ENCODE measurements at regions not wholly inside any gene's neighbourhood (a gene's known extent, or its start where the extent isn't known, plus 50 kb on each side); places are given as distances from the start of the nearest gene placed in this dataset.
"Not testable (repeated sequence)": the region's sequence is repeated elsewhere in the genome, so short reads cannot be mapped to it uniquely, and the experiment has no call there.

GRCh38 chr10:9399275-9399983 lies 1344.9 kb downstream of the GATA3 start:
- no peaks in the 10 kb centered on the region for H3K27me3 ChIP-seq
- no peaks in the 10 kb centered on the region for H3K9me3 ChIP-seq (ENCODE audit: low read depth)
- H3K4me1 ChIP-seq (ENCODE audit: low read depth): no peaks in the 10 kb centered on the region
- no peak overlapping the region for H3K27ac ChIP-seq
- H3K4me3 ChIP-seq: no peak overlapping the region
- no peak for DNase-seq (ENCODE audit: low read depth in 1 of 2, low spot score in 1 of 2)
- no peaks in the 10 kb centered on the region for H3K36me3 ChIP-seq
- TF ChIP-seq, protein P1, sequence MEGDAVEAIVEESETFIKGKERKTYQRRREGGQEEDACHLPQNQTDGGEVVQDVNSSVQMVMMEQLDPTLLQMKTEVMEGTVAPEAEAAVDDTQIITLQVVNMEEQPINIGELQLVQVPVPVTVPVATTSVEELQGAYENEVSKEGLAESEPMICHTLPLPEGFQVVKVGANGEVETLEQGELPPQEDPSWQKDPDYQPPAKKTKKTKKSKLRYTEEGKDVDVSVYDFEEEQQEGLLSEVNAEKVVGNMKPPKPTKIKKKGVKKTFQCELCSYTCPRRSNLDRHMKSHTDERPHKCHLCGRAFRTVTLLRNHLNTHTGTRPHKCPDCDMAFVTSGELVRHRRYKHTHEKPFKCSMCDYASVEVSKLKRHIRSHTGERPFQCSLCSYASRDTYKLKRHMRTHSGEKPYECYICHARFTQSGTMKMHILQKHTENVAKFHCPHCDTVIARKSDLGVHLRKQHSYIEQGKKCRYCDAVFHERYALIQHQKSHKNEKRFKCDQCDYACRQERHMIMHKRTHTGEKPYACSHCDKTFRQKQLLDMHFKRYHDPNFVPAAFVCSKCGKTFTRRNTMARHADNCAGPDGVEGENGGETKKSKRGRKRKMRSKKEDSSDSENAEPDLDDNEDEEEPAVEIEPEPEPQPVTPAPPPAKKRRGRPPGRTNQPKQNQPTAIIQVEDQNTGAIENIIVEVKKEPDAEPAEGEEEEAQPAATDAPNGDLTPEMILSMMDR (IDR thresholded peaks at IDR 0.05; ENCODE audit: low read depth, low read length): no peak

- not testable (repeated sequence) for H3K27ac ChIP-seq; H3K27me3 ChIP-seq; DNase-seq (ENCODE audit: low read depth in 1 of 2, low spot score in 1 of 2); H3K9me3 ChIP-seq (ENCODE audit: low read depth); H3K4me1 ChIP-seq (ENCODE audit: low read depth); H3K4me3 ChIP-seq; H3K36me3 ChIP-seq
These were observed 1347.6 kb downstream of the GATA3 start for GRCh38 chr10:9402067-9402466.

GRCh38 chr10:9402507-9403195 lies 1348.2 kb downstream of the GATA3 start:
- not testable (repeated sequence) for H3K4me1 ChIP-seq (ENCODE audit: low read depth); H3K36me3 ChIP-seq; DNase-seq (ENCODE audit: low read depth in 1 of 2, low spot score in 1 of 2); H3K4me3 ChIP-seq; H3K27me3 ChIP-seq; H3K9me3 ChIP-seq (ENCODE audit: low read depth); H3K27ac ChIP-seq

DNA sequence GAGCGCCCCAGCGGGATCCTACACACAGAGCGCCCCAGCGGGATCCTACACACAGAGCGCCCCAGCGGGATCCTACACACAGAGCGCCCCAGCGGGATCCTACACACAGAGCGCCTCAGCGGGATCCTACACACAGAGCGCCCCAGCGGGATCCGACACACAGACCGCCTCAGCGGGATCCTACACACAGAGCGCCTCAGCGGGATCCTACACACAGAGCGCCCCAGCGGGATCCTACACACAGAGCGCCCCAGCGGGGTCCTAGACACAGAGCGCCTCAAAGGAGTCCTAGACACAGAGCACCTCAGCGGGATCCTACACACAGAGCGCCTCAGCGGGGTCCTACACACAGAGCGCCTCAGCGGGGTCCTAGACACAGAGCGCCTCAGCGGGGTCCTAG lies 1352.7 kb downstream of the GATA3 start:
- not testable (repeated sequence) for H3K27ac ChIP-seq; H3K4me1 ChIP-seq (ENCODE audit: low read depth); H3K36me3 ChIP-seq; DNase-seq (ENCODE audit: low read depth in 1 of 2, low spot score in 1 of 2); H3K27me3 ChIP-seq; H3K9me3 ChIP-seq (ENCODE audit: low read depth); H3K4me3 ChIP-seq

- TF ChIP-seq, protein P1 (IDR thresholded peaks at IDR 0.05; ENCODE audit: low read depth, low read length): no peak
- no peaks in the 10 kb centered on the region for H3K9me3 ChIP-seq (ENCODE audit: low read depth)
- no peak overlapping the region for H3K27ac ChIP-seq
These were observed 1361.8 kb downstream of the GATA3 start for GRCh38 chr10:9416331-9416730.

GRCh38 chr10:9419757-9420156 lies 1365.3 kb downstream of the GATA3 start:
- DNase-seq (ENCODE audit: low read depth in 1 of 2, low spot score in 1 of 2): no peak
- Histone ChIP-seq H3K4me3 (no peak overlapping the region), H3K36me3 (no peaks in the 10 kb centered on the region), H3K4me1 (ENCODE audit: low read depth) (no peaks in the 10 kb centered on the region), H3K9me3 (ENCODE audit: low read depth) (no peaks in the 10 kb centered on the region), H3K27ac (no peak overlapping the region), H3K27me3 (no peaks in the 10 kb centered on the region)
- TF ChIP-seq, protein P1 (IDR thresholded peaks at IDR 0.05; ENCODE audit: low read depth, low read length): no peak

More at GRCh38 chr10:9416331-9416730, 1361.8 kb downstream of the GATA3 start:
- Histone ChIP-seq H3K36me3 (no peaks in the 10 kb centered on the region), H3K27me3 (no peaks in the 10 kb centered on the region), H3K4me1 (ENCODE audit: low read depth) (no peaks in the 10 kb centered on the region), H3K4me3 (no peak overlapping the region)
- DNase-seq (ENCODE audit: low read depth in 1 of 2, low spot score in 1 of 2): no peak

- TF ChIP-seq, protein P1 (IDR thresholded peaks at IDR 0.05; ENCODE audit: low read depth, low read length): no peak
- DNase-seq (ENCODE audit: low read depth in 1 of 2, low spot score in 1 of 2): no peak
- Histone ChIP-seq H3K27ac (no peak overlapping the region), H3K27me3 (no peaks in the 10 kb centered on the region), H3K36me3 (no peaks in the 10 kb centered on the region), H3K4me3 (no peak overlapping the region), H3K9me3 (ENCODE audit: low read depth) (no peaks in the 10 kb centered on the region), H3K4me1 (ENCODE audit: low read depth) (no peaks in the 10 kb centered on the region)
These were observed 1372.7 kb downstream of the GATA3 start for GRCh38 chr10:9427209-9427608.
